ENCODE measurements at regions not wholly inside any gene's neighbourhood (a gene's known extent, or its start where the extent isn't known, plus 50 kb on each side); places are given as distances from the start of the nearest gene placed in this dataset.
A peak's percentile ranks its signal among the peaks of the same experiment; 100 is the strongest.

- Histone ChIP-seq H3K4me2 (ENCODE audit: control insufficient read depth, extremely low read depth, insufficient read depth, low read depth, low read length) (no peak overlapping the region), H3K36me3 (ENCODE audit: control insufficient read depth in 2 of 2, extremely low read depth in 1 of 2, insufficient read depth in 2 of 2, low read length in 2 of 2) (no peaks in the 10 kb centered on the region), H3K9ac (ENCODE audit: control insufficient read depth, extremely low read depth, insufficient read depth, low read length) (no peak overlapping the region), H3K4me1 (ENCODE audit: control insufficient read depth, extremely low read depth, insufficient read depth, low read length) (peaks cover 32% of the 10 kb centered on the region), H3K4me3 (ENCODE audit: control insufficient read depth in 2 of 3, extremely low read depth in 1 of 3, insufficient read depth in 2 of 3, low read depth in 1 of 3, low read length in 3 of 3) (no peak overlapping the region), H2AFZ (ENCODE audit: control insufficient read depth, low read length) (no peak overlapping the region), H3K9me1 (ENCODE audit: control insufficient read depth, extremely low read depth, insufficient read depth, low read length) (no peaks in the 10 kb centered on the region), H3K79me2 (ENCODE audit: control insufficient read depth, insufficient read depth, low read length) (no peaks in the 10 kb centered on the region), H4K20me1 (ENCODE audit: control insufficient read depth, extremely low read depth, insufficient read depth, low read length) (no peaks in the 10 kb centered on the region), H3K27ac (ENCODE audit: control insufficient read depth, insufficient read depth, low read length) (no peak overlapping the region), H3K27me3 (ENCODE audit: control insufficient read depth, extremely low read depth, insufficient read depth, low read length) (no peaks in the 10 kb centered on the region), H3K9me3 (ENCODE audit: control insufficient read depth, low read depth, low read length) (no peaks in the 10 kb centered on the region)
- dilution Hi-C loops (cut with MboI; ENCODE audit: extremely low pct_ligation_motif_present, low sequenced_read_pairs), result no loop called here
- TF ChIP-seq EZH2 (IDR thresholded peaks at IDR 0.05; ENCODE audit: low read length), result no peak
- TF ChIP-seq CTCF (optimal IDR thresholded peaks at IDR 0.05 in 1 of 3, IDR thresholded peaks at IDR 0.05 in 1 of 3, conservative IDR thresholded peaks at IDR 0.05 in 1 of 3; ENCODE audit: extremely low read depth in 1 of 3, insufficient read depth in 2 of 3, low read length in 3 of 3), result no peak
- DNase-seq (ENCODE audit: low read depth, low spot score) (no peak), FAIRE-seq (no peak)
Observed at GRCh38 chr16:55388131-55388862, 64.3 kb downstream of the IRX6 start.

- Histone ChIP-seq H3K9me3 (ENCODE audit: control insufficient read depth, low read depth, low read length) (no peaks in the 10 kb centered on the region), H3K27ac (ENCODE audit: control insufficient read depth, insufficient read depth, low read length) (no peak overlapping the region), H3K36me3 (ENCODE audit: control insufficient read depth in 2 of 2, extremely low read depth in 1 of 2, insufficient read depth in 2 of 2, low read length in 2 of 2) (no peaks in the 10 kb centered on the region), H3K79me2 (ENCODE audit: control insufficient read depth, insufficient read depth, low read length) (no peaks in the 10 kb centered on the region), H3K4me1 (ENCODE audit: control insufficient read depth, extremely low read depth, insufficient read depth, low read length) (peaks cover 33% of the 10 kb centered on the region), H4K20me1 (ENCODE audit: control insufficient read depth, extremely low read depth, insufficient read depth, low read length) (no peaks in the 10 kb centered on the region), H2AFZ (ENCODE audit: control insufficient read depth, low read length) (no peak overlapping the region), H3K9ac (ENCODE audit: control insufficient read depth, extremely low read depth, insufficient read depth, low read length) (no peak overlapping the region), H3K4me2 (ENCODE audit: control insufficient read depth, extremely low read depth, insufficient read depth, low read depth, low read length) (no peak overlapping the region), H3K9me1 (ENCODE audit: control insufficient read depth, extremely low read depth, insufficient read depth, low read length) (no peaks in the 10 kb centered on the region), H3K4me3 (ENCODE audit: control insufficient read depth in 2 of 3, extremely low read depth in 1 of 3, insufficient read depth in 2 of 3, low read depth in 1 of 3, low read length in 3 of 3) (no peak overlapping the region), H3K27me3 (ENCODE audit: control insufficient read depth, extremely low read depth, insufficient read depth, low read length) (no peaks in the 10 kb centered on the region)
- TF ChIP-seq EZH2 (IDR thresholded peaks at IDR 0.05; ENCODE audit: low read length) (no peak), CTCF (optimal IDR thresholded peaks at IDR 0.05 in 1 of 3, IDR thresholded peaks at IDR 0.05 in 1 of 3, conservative IDR thresholded peaks at IDR 0.05 in 1 of 3; ENCODE audit: extremely low read depth in 1 of 3, insufficient read depth in 2 of 3, low read length in 3 of 3) (peak in 1 of 3 experiments; percentile 2)
- dilution Hi-C loops (cut with MboI; ENCODE audit: extremely low pct_ligation_motif_present, low sequenced_read_pairs), result no loop called here
- no peak for FAIRE-seq
- no peak for DNase-seq (ENCODE audit: low read depth, low spot score)
Observed at GRCh38 chr16:55389426-55390073, 65.5 kb downstream of the IRX6 start.
